Skeletal muscle satellite cell (primary cell): ENCODE measurements at regions not wholly inside any gene's neighbourhood (a gene's known extent, or its start where the extent isn't known, plus 50 kb on each side); places are given as distances from the start of the nearest gene placed in this dataset.
"Not testable (repeated sequence)": the region's sequence is repeated elsewhere in the genome, so short reads cannot be mapped to it uniquely, and the experiment has no call there.

Source experiments
- H3K27me3 ChIP-seq: 2 replicates; pipeline ENCODE4 v1.7.0; 2013; ENCODE audit warnings: low read length; ENCODE audit not compliant: control insufficient read depth, insufficient read depth
- H3K36me3 ChIP-seq: 2 replicates; pipeline ENCODE4 v1.7.0; 2013; ENCODE audit warnings: mild to moderate bottlenecking, control low read depth, low read length; ENCODE audit not compliant: insufficient read depth
- H3K4me1 ChIP-seq: 2 replicates; pipeline ENCODE4 v1.7.0; 2013; ENCODE audit warnings: low read length; ENCODE audit not compliant: control insufficient read depth, insufficient read depth
- H3K4me2 ChIP-seq: 2 replicates; pipeline ENCODE4 v1.7.0; 2013; ENCODE audit warnings: mild to moderate bottlenecking, low read length
- H3K4me3 ChIP-seq: 2 replicates; pipeline ENCODE4 v1.7.0; 2013; ENCODE audit warnings: low read length
- H3K9ac ChIP-seq: 2 replicates; pipeline ENCODE4 v1.7.0; 2013; ENCODE audit warnings: mild to moderate bottlenecking, low read depth, low read length, moderate library complexity
- H3K9me3 ChIP-seq: replicated peaks from 2 replicates; pipeline ENCODE4 v1.7.0; 2013; ENCODE audit warnings: mild to moderate bottlenecking, control low read depth, low read length

GRCh38 chr5:39700523-39700922 lies 275.7 kb upstream of the DAB2 start:
- no peaks in the 10 kb centered on the region for H3K36me3 ChIP-seq
- no peak overlapping the region for H3K4me2 ChIP-seq
- no peaks in the 10 kb centered on the region for H3K9me3 ChIP-seq
- peaks cover 5% of the 10 kb centered on the region for H3K4me1 ChIP-seq
- no peak overlapping the region for H3K9ac ChIP-seq
- H3K27me3 ChIP-seq, result no peaks in the 10 kb centered on the region
- no peak overlapping the region for H3K4me3 ChIP-seq

- H3K9me3 ChIP-seq, result no peaks in the 10 kb centered on the region
- H3K9ac ChIP-seq, result no peak overlapping the region
- H3K4me1 ChIP-seq, result peaks cover 5% of the 10 kb centered on the region
- no peak overlapping the region for H3K4me2 ChIP-seq
- H3K36me3 ChIP-seq, result no peaks in the 10 kb centered on the region
- no peaks in the 10 kb centered on the region for H3K27me3 ChIP-seq
- H3K4me3 ChIP-seq, result no peak overlapping the region
Measured at GRCh38 chr5:39698838-39699560, 274.2 kb upstream of the DAB2 start.

GRCh38 chr5:39697881-39698280 lies 273.1 kb upstream of the DAB2 start:
- peaks cover 5% of the 10 kb centered on the region for H3K4me1 ChIP-seq
- no peak overlapping the region for H3K9ac ChIP-seq
- H3K27me3 ChIP-seq, result no peaks in the 10 kb centered on the region
- no peak overlapping the region for H3K4me2 ChIP-seq
- no peaks in the 10 kb centered on the region for H3K9me3 ChIP-seq
- H3K4me3 ChIP-seq, result no peak overlapping the region
- H3K36me3 ChIP-seq, result no peaks in the 10 kb centered on the region

GRCh38 chr5:39696672-39697398 lies 272.1 kb upstream of the DAB2 start:
- H3K9ac ChIP-seq, result no peak overlapping the region
- H3K4me2 ChIP-seq, result no peak overlapping the region
- no peaks in the 10 kb centered on the region for H3K36me3 ChIP-seq
- H3K4me1 ChIP-seq, result peaks cover 5% of the 10 kb centered on the region
- H3K9me3 ChIP-seq, result no peaks in the 10 kb centered on the region
- H3K27me3 ChIP-seq, result no peaks in the 10 kb centered on the region
- H3K4me3 ChIP-seq, result no peak overlapping the region

- Histone ChIP-seq H3K4me1 (no peaks in the 10 kb centered on the region), H3K36me3 (no peaks in the 10 kb centered on the region), H3K9me3 (no peaks in the 10 kb centered on the region), H3K9ac (no peak overlapping the region), H3K4me3 (no peak overlapping the region), H3K27me3 (no peaks in the 10 kb centered on the region), H3K4me2 (no peak overlapping the region)
Measured at GRCh38 chr5:39691993-39692392, 267.2 kb upstream of the DAB2 start.

GRCh38 chr5:39691136-39691535 lies 266.4 kb upstream of the DAB2 start:
- no peaks in the 10 kb centered on the region for H3K36me3 ChIP-seq
- no peak overlapping the region for H3K4me2 ChIP-seq
- H3K27me3 ChIP-seq, result no peaks in the 10 kb centered on the region
- H3K9ac ChIP-seq, result no peak overlapping the region
- H3K4me1 ChIP-seq, result no peaks in the 10 kb centered on the region
- H3K4me3 ChIP-seq, result no peak overlapping the region
- H3K9me3 ChIP-seq, result no peaks in the 10 kb centered on the region

- Histone ChIP-seq H3K4me3 (no peak overlapping the region), H3K4me1 (no peaks in the 10 kb centered on the region), H3K9ac (no peak overlapping the region), H3K9me3 (no peaks in the 10 kb centered on the region), H3K4me2 (no peak overlapping the region), H3K27me3 (no peaks in the 10 kb centered on the region), H3K36me3 (no peaks in the 10 kb centered on the region)
Measured at GRCh38 chr5:39689919-39690318, 265.1 kb upstream of the DAB2 start.

DNA sequence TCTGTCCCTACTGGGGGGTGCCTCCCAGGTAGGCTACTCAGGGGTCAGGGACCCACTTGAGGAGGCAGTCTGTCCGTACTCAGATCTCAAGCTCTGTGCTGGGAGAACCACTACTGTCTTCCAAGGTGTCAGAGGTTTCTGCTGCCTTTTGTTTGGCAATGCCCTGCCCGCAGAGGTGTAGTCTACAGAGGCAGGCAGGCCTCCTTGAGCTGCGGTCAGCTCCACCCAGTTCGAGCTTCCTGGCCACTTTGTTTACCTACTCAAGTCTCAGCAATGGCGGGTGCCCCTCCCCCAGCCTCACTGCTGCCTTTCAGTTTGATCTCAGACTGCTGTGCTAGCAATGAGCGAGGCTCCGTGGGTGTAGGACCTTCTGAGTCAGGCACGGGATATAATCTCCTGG lies 263.1 kb upstream of the DAB2 start:
- not testable (repeated sequence) for H3K9ac ChIP-seq, H3K27me3 ChIP-seq, H3K4me3 ChIP-seq, H3K4me2 ChIP-seq, H3K36me3 ChIP-seq, H3K9me3 ChIP-seq, H3K4me1 ChIP-seq

DNA sequence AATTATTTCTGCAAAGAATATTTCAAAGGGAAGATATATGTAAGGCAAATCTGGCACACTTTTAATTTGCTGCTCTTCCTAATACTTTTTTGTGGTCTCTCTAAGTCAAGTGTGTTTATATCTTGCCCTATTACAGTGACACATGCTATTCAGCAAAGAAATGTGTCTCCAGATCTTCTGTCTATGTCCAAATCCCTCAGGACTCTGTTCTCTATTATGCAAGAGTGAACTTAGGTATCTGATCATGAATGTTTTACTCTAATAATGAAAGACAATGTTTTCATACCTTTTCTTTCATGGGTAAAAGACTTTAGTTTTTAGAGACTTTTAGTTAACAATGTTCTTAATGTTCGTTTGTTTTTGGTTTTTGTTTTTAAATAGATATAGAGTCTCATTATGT lies 255.4 kb upstream of the DAB2 start:
- H3K27me3 ChIP-seq, result no peaks in the 10 kb centered on the region
- no peaks in the 10 kb centered on the region for H3K36me3 ChIP-seq
- no peaks in the 10 kb centered on the region for H3K4me1 ChIP-seq
- H3K9me3 ChIP-seq, result no peaks in the 10 kb centered on the region
- no peak overlapping the region for H3K4me2 ChIP-seq
- no peak overlapping the region for H3K9ac ChIP-seq
- no peak overlapping the region for H3K4me3 ChIP-seq

DNA sequence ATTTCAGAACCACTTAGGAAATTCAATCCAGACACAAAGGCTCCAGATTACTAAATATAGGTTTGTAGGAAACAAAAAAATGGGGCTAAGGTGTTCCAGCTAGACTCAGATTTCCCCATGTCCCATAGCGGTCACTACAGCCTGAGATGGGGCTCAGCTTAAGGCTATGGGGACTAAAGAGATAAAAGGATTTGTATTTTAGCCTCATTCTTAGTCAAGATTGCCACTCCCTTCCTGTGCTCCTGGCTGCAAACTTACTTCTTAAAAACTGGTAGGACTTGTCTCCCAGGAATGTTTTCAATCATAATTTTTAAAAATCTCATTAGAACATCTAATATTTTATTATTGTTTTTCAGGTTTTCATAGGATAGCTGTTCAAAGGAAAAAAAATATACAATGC lies 253.8 kb upstream of the DAB2 start:
- no peaks in the 10 kb centered on the region for H3K9me3 ChIP-seq
- H3K4me1 ChIP-seq, result no peaks in the 10 kb centered on the region
- no peaks in the 10 kb centered on the region for H3K27me3 ChIP-seq
- no peak overlapping the region for H3K4me3 ChIP-seq
- no peak overlapping the region for H3K9ac ChIP-seq
- no peaks in the 10 kb centered on the region for H3K36me3 ChIP-seq
- no peak overlapping the region for H3K4me2 ChIP-seq

DNA sequence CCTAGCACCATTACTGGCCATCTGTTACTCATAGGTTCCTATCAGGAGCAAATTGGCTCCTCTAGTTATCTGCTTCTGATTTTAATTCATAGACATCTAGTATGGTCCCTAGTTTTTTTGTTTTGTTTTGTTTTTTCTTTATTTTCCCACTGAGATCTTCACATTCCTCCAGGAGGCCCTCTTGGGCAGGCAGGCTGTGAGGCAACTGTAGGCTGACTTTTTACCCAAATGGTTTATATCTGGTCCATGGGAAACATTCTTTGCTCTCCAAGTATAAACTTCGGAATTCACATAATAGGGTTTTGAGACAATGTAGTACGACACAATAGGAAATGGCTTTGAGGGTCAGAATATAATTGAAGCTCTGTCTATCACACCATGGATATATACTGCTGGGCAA lies 250.9 kb upstream of the DAB2 start:
- Histone ChIP-seq H3K27me3 (no peaks in the 10 kb centered on the region), H3K9me3 (no peaks in the 10 kb centered on the region), H3K9ac (no peak overlapping the region), H3K36me3 (no peaks in the 10 kb centered on the region), H3K4me3 (no peak overlapping the region), H3K4me2 (no peak overlapping the region), H3K4me1 (peaks cover 7% of the 10 kb centered on the region)
